ENCODE measurements at regions not wholly inside any gene's neighbourhood (a gene's known extent, or its start where the extent isn't known, plus 50 kb on each side); places are given as distances from the start of the nearest gene placed in this dataset.

- TF ChIP-seq POLR2AphosphoS5 (IDR thresholded peaks at IDR 0.05): no peak
- TF ChIP-seq CTCF (IDR thresholded peaks at IDR 0.05): no peak
Observed at GRCh38 chr5:67855523-67855922, 360.0 kb upstream of the PIK3R1 start.
